ENCODE measurements at regions not wholly inside any gene's neighbourhood (a gene's known extent, or its start where the extent isn't known, plus 50 kb on each side); places are given as distances from the start of the nearest gene placed in this dataset.
A peak's percentile ranks its signal among the peaks of the same experiment; 100 is the strongest.

- H4K20me1 ChIP-seq (ENCODE audit: control insufficient read depth, extremely low read depth, insufficient read depth, low read length): no peaks in the 10 kb centered on the region
- no peak overlapping the region for H3K4me3 ChIP-seq (replicated peaks in 1 of 4; ENCODE audit: control extremely low read depth in 1 of 4, insufficient read depth in 1 of 4, low read depth in 3 of 4, low read length in 4 of 4)
- no peak overlapping the region for H3K27ac ChIP-seq (ENCODE audit: insufficient read depth, low read length)
- no peak overlapping the region for H2AFZ ChIP-seq (ENCODE audit: low read length)
- H3K9me3 ChIP-seq (ENCODE audit: control insufficient read depth, insufficient read depth, low read depth, low read length): no peaks in the 10 kb centered on the region
- TF ChIP-seq EZH2 (IDR thresholded peaks at IDR 0.05; ENCODE audit: low read length, missing control alignments): no peak
- no peak for TF ChIP-seq CTCF (conservative IDR thresholded peaks at IDR 0.05 in 1 of 2, IDR thresholded peaks at IDR 0.05 in 1 of 2; ENCODE audit: low read depth in 1 of 2, low read length in 2 of 2)
- no peaks in the 10 kb centered on the region for H3K4me1 ChIP-seq (ENCODE audit: control insufficient read depth, extremely low read depth, insufficient read depth, low read length)
- no peak overlapping the region for H3K9ac ChIP-seq (ENCODE audit: insufficient read depth, low read length)
- H3K4me2 ChIP-seq (ENCODE audit: extremely low read depth, insufficient read depth, low read length): no peak overlapping the region
- H3K27me3 ChIP-seq (ENCODE audit: control insufficient read depth, insufficient read depth, low read length): no peaks in the 10 kb centered on the region
- no peaks in the 10 kb centered on the region for H3K79me2 ChIP-seq (ENCODE audit: control insufficient read depth, insufficient read depth, low read length)
- DNase-seq (ENCODE audit: low read depth in 2 of 2): peak in 1 of 2 donors; percentile 86
- no peaks in the 10 kb centered on the region for H3K36me3 ChIP-seq (ENCODE audit: control insufficient read depth, insufficient read depth, low read length)
Observed at GRCh38 chr4:29051381-29051965, 1668.7 kb upstream of the PCDH7 start.

DNA sequence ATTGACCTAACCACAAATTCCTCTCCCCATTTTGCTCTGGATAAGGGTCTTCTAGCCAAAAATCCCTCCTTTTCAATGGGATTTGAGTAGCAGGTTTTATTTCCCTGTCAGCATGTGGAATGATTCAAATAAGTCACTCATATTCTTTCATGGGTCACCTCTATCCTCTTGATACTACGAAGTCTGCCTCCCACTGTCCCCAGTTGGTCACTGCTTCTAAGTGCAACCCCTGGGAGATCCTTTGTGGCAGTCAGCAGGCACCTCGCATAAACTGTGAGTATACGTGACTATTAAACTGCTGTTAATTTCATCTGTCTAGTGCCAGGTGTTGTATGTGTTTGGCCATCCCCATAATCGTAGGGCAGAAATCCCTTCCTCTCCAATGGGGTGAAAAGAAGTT is 1667.9 kb upstream of the PCDH7 start:
- no peak overlapping the region for H2AFZ ChIP-seq (ENCODE audit: low read length)
- no peak overlapping the region for H3K9ac ChIP-seq (ENCODE audit: insufficient read depth, low read length)
- no peak overlapping the region for H3K4me3 ChIP-seq (replicated peaks in 1 of 4; ENCODE audit: control extremely low read depth in 1 of 4, insufficient read depth in 1 of 4, low read depth in 3 of 4, low read length in 4 of 4)
- no peaks in the 10 kb centered on the region for H4K20me1 ChIP-seq (ENCODE audit: control insufficient read depth, extremely low read depth, insufficient read depth, low read length)
- DNase-seq (ENCODE audit: low read depth in 2 of 2): no peak
- no peaks in the 10 kb centered on the region for H3K4me1 ChIP-seq (ENCODE audit: control insufficient read depth, extremely low read depth, insufficient read depth, low read length)
- no peak overlapping the region for H3K4me2 ChIP-seq (ENCODE audit: extremely low read depth, insufficient read depth, low read length)
- H3K36me3 ChIP-seq (ENCODE audit: control insufficient read depth, insufficient read depth, low read length): no peaks in the 10 kb centered on the region
- TF ChIP-seq CTCF (conservative IDR thresholded peaks at IDR 0.05 in 1 of 2, IDR thresholded peaks at IDR 0.05 in 1 of 2; ENCODE audit: low read depth in 1 of 2, low read length in 2 of 2) (no peak), EZH2 (IDR thresholded peaks at IDR 0.05; ENCODE audit: low read length, missing control alignments) (no peak)
- no peaks in the 10 kb centered on the region for H3K9me3 ChIP-seq (ENCODE audit: control insufficient read depth, insufficient read depth, low read depth, low read length)
- H3K27me3 ChIP-seq (ENCODE audit: control insufficient read depth, insufficient read depth, low read length): no peaks in the 10 kb centered on the region
- H3K27ac ChIP-seq (ENCODE audit: insufficient read depth, low read length): no peak overlapping the region
- H3K79me2 ChIP-seq (ENCODE audit: control insufficient read depth, insufficient read depth, low read length): no peaks in the 10 kb centered on the region

DNA sequence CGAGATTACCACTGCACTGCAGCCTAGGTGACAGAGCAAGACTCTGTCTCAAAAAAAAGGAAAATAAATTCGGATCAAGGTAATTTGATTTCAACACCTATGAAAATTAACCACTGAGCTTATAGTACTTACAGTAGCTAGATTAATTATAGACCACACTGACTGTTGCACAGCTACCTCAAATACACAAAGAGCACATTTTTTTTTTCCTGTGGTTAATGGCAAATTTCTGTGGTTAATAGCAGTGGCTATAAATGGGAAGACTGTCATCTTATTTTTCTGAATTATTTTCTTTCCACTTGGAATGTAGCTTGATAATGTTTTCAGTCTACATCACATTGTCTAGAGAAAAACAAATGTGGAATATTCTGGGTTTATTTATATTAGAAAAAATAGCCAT is 1661.6 kb upstream of the PCDH7 start:
- Histone ChIP-seq H3K9ac (ENCODE audit: insufficient read depth, low read length) (no peak overlapping the region), H3K4me1 (ENCODE audit: control insufficient read depth, extremely low read depth, insufficient read depth, low read length) (no peaks in the 10 kb centered on the region), H3K9me3 (ENCODE audit: control insufficient read depth, insufficient read depth, low read depth, low read length) (no peaks in the 10 kb centered on the region), H2AFZ (ENCODE audit: low read length) (no peak overlapping the region), H4K20me1 (ENCODE audit: control insufficient read depth, extremely low read depth, insufficient read depth, low read length) (no peaks in the 10 kb centered on the region), H3K4me2 (ENCODE audit: extremely low read depth, insufficient read depth, low read length) (no peak overlapping the region), H3K27me3 (ENCODE audit: control insufficient read depth, insufficient read depth, low read length) (no peaks in the 10 kb centered on the region), H3K36me3 (ENCODE audit: control insufficient read depth, insufficient read depth, low read length) (no peaks in the 10 kb centered on the region), H3K79me2 (ENCODE audit: control insufficient read depth, insufficient read depth, low read length) (no peaks in the 10 kb centered on the region), H3K27ac (ENCODE audit: insufficient read depth, low read length) (no peak overlapping the region), H3K4me3 (replicated peaks in 1 of 4; ENCODE audit: control extremely low read depth in 1 of 4, insufficient read depth in 1 of 4, low read depth in 3 of 4, low read length in 4 of 4) (no peak overlapping the region)
- TF ChIP-seq EZH2 (IDR thresholded peaks at IDR 0.05; ENCODE audit: low read length, missing control alignments) (no peak), CTCF (conservative IDR thresholded peaks at IDR 0.05 in 1 of 2, IDR thresholded peaks at IDR 0.05 in 1 of 2; ENCODE audit: low read depth in 1 of 2, low read length in 2 of 2) (no peak)
- DNase-seq (ENCODE audit: low read depth in 2 of 2): peak in 1 of 2 donors; percentile 32

Measured in fibroblast of lung (primary cell).